Ectodermal cell (in vitro differentiated cells): ENCODE measurements at regions not wholly inside any gene's neighbourhood (a gene's known extent, or its start where the extent isn't known, plus 50 kb on each side); places are given as distances from the start of the nearest gene placed in this dataset.

Experiments
- H3K27ac ChIP-seq: 2 replicates; pipeline ENCODE4 v1.7.0; 2013; ENCODE audit warnings: mild to moderate bottlenecking, low read depth, low read length; ENCODE audit not compliant: insufficient read depth, poor library complexity, severe bottlenecking
- H3K27me3 ChIP-seq: 2 replicates; pipeline ENCODE4 v1.7.0; 2013; ENCODE audit warnings: mild to moderate bottlenecking, low read length; ENCODE audit not compliant: insufficient read depth, control insufficient read depth, poor library complexity, severe bottlenecking
- H3K36me3 ChIP-seq: one replicate; pipeline ENCODE4 v1.7.0; 2013; ENCODE audit warnings: low read length; ENCODE audit not compliant: control insufficient read depth, insufficient read depth
- H3K4me1 ChIP-seq: one replicate; pipeline ENCODE4 v1.7.0; 2013; ENCODE audit warnings: low read length; ENCODE audit not compliant: control insufficient read depth, insufficient read depth
- H3K4me3 ChIP-seq: 2 replicates; pipeline ENCODE4 v1.7.0; 2013; ENCODE audit warnings: low read depth, low read length, control low read depth; ENCODE audit not compliant: insufficient read depth
- H3K9me3 ChIP-seq: 2 replicates; pipeline ENCODE4 v1.7.0; 2013; ENCODE audit warnings: mild to moderate bottlenecking, low read length, moderate library complexity; ENCODE audit not compliant: control insufficient read depth
- WGBS, 2 experiments: methylation state at CpG; one replicate each; pipeline ENCODE4 v1.1.7; 2013; ENCODE audit warnings: missing lambda C conversion rate in 2 of 2; 5-methylcytosine and 5-hydroxymethylcytosine counted together

- no peaks in the 10 kb centered on the region for H3K27me3 ChIP-seq
- no peak overlapping the region for H3K4me3 ChIP-seq
- H3K9me3 ChIP-seq: no peaks in the 10 kb centered on the region
- 91 to 100% methylated on average over 1 of the region's 1 CpG for WGBS, 2 experiments
- H3K27ac ChIP-seq: no peak overlapping the region
- H3K4me1 ChIP-seq: no peaks in the 10 kb centered on the region
- H3K36me3 ChIP-seq: no peaks in the 10 kb centered on the region
These were observed 59.9 kb upstream of the ARRDC3 start for GRCh38 chr5:91443023-91443422.

DNA sequence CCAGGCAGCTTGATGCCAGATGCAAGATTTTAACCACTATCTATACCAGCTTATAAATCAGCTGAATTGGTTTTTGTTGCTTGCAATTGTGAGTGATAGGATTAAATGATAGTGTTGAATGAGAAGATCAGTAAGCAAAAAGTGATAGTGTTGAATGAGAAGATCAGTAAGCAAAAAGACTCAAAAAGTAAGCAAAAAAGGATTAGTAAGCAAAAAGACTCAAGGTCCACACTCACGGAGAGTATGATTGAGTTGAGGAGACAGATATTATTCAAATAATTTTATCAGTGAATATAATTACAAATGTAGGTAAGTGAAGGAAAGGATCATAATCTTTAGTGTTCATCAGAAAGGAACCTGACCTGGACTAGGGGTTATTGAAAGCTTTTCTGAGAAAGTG, 58.0 kb upstream of the ARRDC3 start:
- 88 to 92% methylated on average over 1 of the region's 1 CpG for WGBS, 2 experiments

GRCh38 chr5:91438871-91439270, 55.8 kb upstream of the ARRDC3 start:
- no peak overlapping the region for H3K4me3 ChIP-seq
- H3K9me3 ChIP-seq: no peaks in the 10 kb centered on the region
- H3K4me1 ChIP-seq: no peaks in the 10 kb centered on the region
- H3K36me3 ChIP-seq: no peaks in the 10 kb centered on the region
- 82 to 100% methylated on average over 1 of the region's 1 CpG for WGBS, 2 experiments
- no peak overlapping the region for H3K27ac ChIP-seq
- no peaks in the 10 kb centered on the region for H3K27me3 ChIP-seq

More for the DNA sequence above, 58.0 kb upstream of the ARRDC3 start:
- Histone ChIP-seq H3K27me3 (no peaks in the 10 kb centered on the region), H3K27ac (no peak overlapping the region), H3K4me1 (no peaks in the 10 kb centered on the region), H3K9me3 (no peaks in the 10 kb centered on the region), H3K36me3 (no peaks in the 10 kb centered on the region), H3K4me3 (no peak overlapping the region)

GRCh38 chr5:91436241-91436640, 53.1 kb upstream of the ARRDC3 start:
- no peaks in the 10 kb centered on the region for H3K4me1 ChIP-seq
- H3K27me3 ChIP-seq: no peaks in the 10 kb centered on the region
- H3K9me3 ChIP-seq: no peaks in the 10 kb centered on the region
- H3K36me3 ChIP-seq: no peaks in the 10 kb centered on the region
- H3K27ac ChIP-seq: no peak overlapping the region
- WGBS, 2 experiments: 90 to 92% methylated on average over 2 to 3 of the region's 3 CpGs
- H3K4me3 ChIP-seq: no peak overlapping the region

DNA sequence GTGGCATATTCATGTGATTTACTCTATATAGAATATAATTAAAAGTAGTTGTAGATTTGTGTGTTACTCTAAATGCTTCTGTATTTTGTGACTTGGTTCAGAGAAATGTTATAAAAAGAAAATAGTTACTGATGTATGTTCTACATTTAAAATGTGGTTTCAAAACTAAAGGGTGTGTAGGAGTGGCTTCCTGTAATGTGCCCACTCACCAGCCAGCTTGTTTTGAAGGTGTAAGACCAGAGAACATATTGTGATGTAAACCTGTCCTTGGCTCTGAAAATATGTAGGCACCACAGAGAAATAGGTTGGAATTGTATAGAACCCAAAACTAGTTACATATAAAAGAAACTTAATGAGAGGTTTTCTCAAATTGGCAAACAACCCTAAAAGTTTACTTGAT, 51.2 kb upstream of the ARRDC3 start:
- no peak overlapping the region for H3K27ac ChIP-seq

GRCh38 chr5:91433861-91434260, 50.7 kb upstream of the ARRDC3 start:
- Histone ChIP-seq H3K27me3 (no peaks in the 10 kb centered on the region), H3K36me3 (no peaks in the 10 kb centered on the region)
- 91 to 100% methylated on average over 1 of the region's 1 CpG for WGBS, 2 experiments

More for the DNA sequence above, 51.2 kb upstream of the ARRDC3 start:
- H3K27me3 ChIP-seq: no peaks in the 10 kb centered on the region
- H3K36me3 ChIP-seq: no peaks in the 10 kb centered on the region
- H3K4me1 ChIP-seq: no peaks in the 10 kb centered on the region
- H3K9me3 ChIP-seq: no peaks in the 10 kb centered on the region
- no peak overlapping the region for H3K4me3 ChIP-seq

More at GRCh38 chr5:91433861-91434260, 50.7 kb upstream of the ARRDC3 start:
- no peak overlapping the region for H3K27ac ChIP-seq
- H3K4me3 ChIP-seq: no peak overlapping the region
- H3K4me1 ChIP-seq: no peaks in the 10 kb centered on the region
- no peaks in the 10 kb centered on the region for H3K9me3 ChIP-seq
